DOHH2 (cell line): ENCODE measurements at regions not wholly inside any gene's neighbourhood (a gene's known extent, or its start where the extent isn't known, plus 50 kb on each side); places are given as distances from the start of the nearest gene placed in this dataset.

ENCODE experiments used
- H3F3A ChIP-seq: fragments of 200-600 bp; sonication (generic), shearing (Covaris generic); 2 replicates; pipeline ENCODE4 v1.6.0; 2016; ENCODE audit warnings: antibody characterized with exemption, mild to moderate bottlenecking; ENCODE audit not compliant: control insufficient read depth, insufficient read depth
- H3K27ac ChIP-seq: fragments of 200-600 bp; sonication (generic); 2 replicates; pipeline ENCODE4 v1.5.1; 2014; ENCODE audit warnings: low read depth, mild to moderate bottlenecking, low read length, moderate library complexity
- H3K27me3 ChIP-seq: fragments of 200-600 bp; sonication (generic); 2 replicates; pipeline ENCODE4 v1.6.1; 2014; ENCODE audit warnings: mild to moderate bottlenecking, low read length, mixed read lengths; ENCODE audit not compliant: control insufficient read depth
- H3K36me3 ChIP-seq: fragments of 200-600 bp; sonication (generic); 2 replicates; pipeline ENCODE4 v1.6.1; 2014; ENCODE audit warnings: mild to moderate bottlenecking, low read length, moderate library complexity, mixed read lengths; ENCODE audit not compliant: control insufficient read depth
- H3K4me1 ChIP-seq: fragments of 200-600 bp; sonication (generic); 2 replicates; pipeline ENCODE4 v1.6.1; 2014; ENCODE audit warnings: mild to moderate bottlenecking, low read length, mixed read lengths; ENCODE audit not compliant: control insufficient read depth
- H3K4me2 ChIP-seq: fragments of 200-600 bp; sonication (generic); 2 replicates; pipeline ENCODE4 v1.6.0; 2014; ENCODE audit warnings: mild to moderate bottlenecking, low read length, moderate library complexity
- H3K4me3 ChIP-seq: fragments of 200-600 bp; sonication (generic); 2 replicates; pipeline ENCODE4 v1.5.1; 2014; ENCODE audit warnings: mild to moderate bottlenecking, low read length, mixed read lengths
- H3K79me2 ChIP-seq: fragments of 200-600 bp; sonication (generic); 2 replicates; pipeline ENCODE4 v1.6.1; 2014; ENCODE audit warnings: mild to moderate bottlenecking, low read length, mixed read lengths; ENCODE audit not compliant: control insufficient read depth
- H3K9me2 ChIP-seq: fragments of 200-600 bp; sonication (generic); replicated peaks from 2 replicates; pipeline ENCODE4 v1.6.1; 2014; ENCODE audit warnings: mild to moderate bottlenecking, low read length, mixed read lengths; ENCODE audit not compliant: control insufficient read depth
- H3K9me3 ChIP-seq: fragments of 200-600 bp; sonication (generic); 2 replicates; pipeline ENCODE4 v1.6.1; 2014; ENCODE audit warnings: antibody characterized with exemption, low read length, mixed read lengths; ENCODE audit not compliant: control insufficient read depth, insufficient read depth
- H4K20me1 ChIP-seq: fragments of 200-600 bp; sonication (generic); 2 replicates; pipeline ENCODE4 v1.6.0; 2014; ENCODE audit warnings: low read depth, mild to moderate bottlenecking, antibody characterized with exemption, low read length, moderate library complexity; ENCODE audit not compliant: control insufficient read depth, insufficient read depth
- EZH2phosphoT487 ChIP-seq: fragments of 200-600 bp; sonication (generic); IDR thresholded peaks from 2 replicates; pipeline ENCODE4 v1.6.1; 2017; ENCODE audit warnings: borderline replicate concordance, mild to moderate bottlenecking, antibody characterized with exemption, low read length, moderate library complexity, mixed read lengths
- TF ChIP-seq, protein P1 (sequence below): fragments of 200-600 bp; sonication (generic); IDR thresholded peaks from one replicate; pipeline ENCODE4 v1.5.1; 2014; ENCODE audit warnings: antibody characterized with exemption, mild to moderate bottlenecking, low read depth, low read length; ENCODE audit not compliant: poor library complexity, severe bottlenecking

DNA sequence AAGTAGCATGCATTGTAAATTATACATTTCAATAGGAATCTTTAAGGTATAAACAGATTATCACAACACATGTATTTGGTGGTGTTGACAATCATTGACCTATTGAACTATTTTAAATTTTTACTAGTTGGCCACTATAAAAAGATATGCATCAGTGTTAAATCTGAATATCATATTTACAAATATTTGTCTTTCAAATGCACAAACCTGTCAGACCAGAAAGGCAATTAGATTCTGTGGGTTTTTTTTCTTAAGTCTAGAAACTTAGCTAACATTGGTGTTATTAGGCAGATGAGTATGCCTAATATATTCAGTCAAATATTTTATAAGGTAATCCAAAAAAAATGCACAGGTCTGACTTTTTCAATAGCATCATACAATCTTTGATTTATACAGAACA lies 241.4 kb upstream of the DGKB start:
- no peaks in the 10 kb centered on the region for H3K9me2 ChIP-seq
- H3K4me3 ChIP-seq = no peak overlapping the region
- H4K20me1 ChIP-seq = no peaks in the 10 kb centered on the region
- no peaks in the 10 kb centered on the region for H3K4me1 ChIP-seq
- no peaks in the 10 kb centered on the region for H3K36me3 ChIP-seq
- no peak overlapping the region for H3K4me2 ChIP-seq
- H3K27me3 ChIP-seq = no peaks in the 10 kb centered on the region
- no peak overlapping the region for H3K27ac ChIP-seq
- no peaks in the 10 kb centered on the region for H3K79me2 ChIP-seq
- TF ChIP-seq, protein P1, sequence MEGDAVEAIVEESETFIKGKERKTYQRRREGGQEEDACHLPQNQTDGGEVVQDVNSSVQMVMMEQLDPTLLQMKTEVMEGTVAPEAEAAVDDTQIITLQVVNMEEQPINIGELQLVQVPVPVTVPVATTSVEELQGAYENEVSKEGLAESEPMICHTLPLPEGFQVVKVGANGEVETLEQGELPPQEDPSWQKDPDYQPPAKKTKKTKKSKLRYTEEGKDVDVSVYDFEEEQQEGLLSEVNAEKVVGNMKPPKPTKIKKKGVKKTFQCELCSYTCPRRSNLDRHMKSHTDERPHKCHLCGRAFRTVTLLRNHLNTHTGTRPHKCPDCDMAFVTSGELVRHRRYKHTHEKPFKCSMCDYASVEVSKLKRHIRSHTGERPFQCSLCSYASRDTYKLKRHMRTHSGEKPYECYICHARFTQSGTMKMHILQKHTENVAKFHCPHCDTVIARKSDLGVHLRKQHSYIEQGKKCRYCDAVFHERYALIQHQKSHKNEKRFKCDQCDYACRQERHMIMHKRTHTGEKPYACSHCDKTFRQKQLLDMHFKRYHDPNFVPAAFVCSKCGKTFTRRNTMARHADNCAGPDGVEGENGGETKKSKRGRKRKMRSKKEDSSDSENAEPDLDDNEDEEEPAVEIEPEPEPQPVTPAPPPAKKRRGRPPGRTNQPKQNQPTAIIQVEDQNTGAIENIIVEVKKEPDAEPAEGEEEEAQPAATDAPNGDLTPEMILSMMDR = no peak
- no peak for TF ChIP-seq EZH2phosphoT487
- no peaks in the 10 kb centered on the region for H3F3A ChIP-seq
- H3K9me3 ChIP-seq = 0 out of 2 replicates have a peak, but pooled peaks cover 4% of the 10 kb centered on the region

- Histone ChIP-seq H3K4me1 (no peaks in the 10 kb centered on the region), H4K20me1 (no peaks in the 10 kb centered on the region), H3K27ac (no peak overlapping the region)
Observed at GRCh38 chr7:15143121-15143520, 240.6 kb upstream of the DGKB start.

DNA sequence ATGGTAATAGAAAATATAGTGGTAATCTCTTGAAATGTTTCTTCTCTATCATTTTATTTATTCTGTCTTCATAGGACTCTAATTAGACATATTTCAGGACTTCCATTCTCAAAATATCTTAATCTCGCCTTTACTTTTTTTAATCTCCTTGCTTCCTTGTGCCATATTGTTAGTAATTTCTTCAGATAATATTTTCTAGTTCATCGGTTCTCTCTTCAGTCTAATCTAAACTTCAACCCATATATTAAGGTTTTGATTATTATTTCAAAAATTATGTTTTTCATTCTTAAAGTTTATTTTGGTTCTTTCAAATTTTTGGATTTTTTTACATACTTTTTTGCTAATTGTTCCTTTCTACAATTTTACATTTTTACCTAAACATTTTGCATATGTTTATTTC lies 237.9 kb upstream of the DGKB start:
- no peaks in the 10 kb centered on the region for H3K4me1 ChIP-seq
- H3K27me3 ChIP-seq = no peaks in the 10 kb centered on the region
- no peak overlapping the region for H3K27ac ChIP-seq
- no peaks in the 10 kb centered on the region for H3K79me2 ChIP-seq
- no peaks in the 10 kb centered on the region for H3K9me3 ChIP-seq
- no peaks in the 10 kb centered on the region for H3F3A ChIP-seq
- H3K4me3 ChIP-seq = no peak overlapping the region
- no peak for TF ChIP-seq EZH2phosphoT487
- TF ChIP-seq, protein P1 = no peak
- no peaks in the 10 kb centered on the region for H4K20me1 ChIP-seq
- H3K36me3 ChIP-seq = no peaks in the 10 kb centered on the region
- H3K4me2 ChIP-seq = no peak overlapping the region
- H3K9me2 ChIP-seq = no peaks in the 10 kb centered on the region

More at GRCh38 chr7:15143121-15143520, 240.6 kb upstream of the DGKB start:
- no peak for TF ChIP-seq EZH2phosphoT487
- Histone ChIP-seq H3K4me3 (no peak overlapping the region), H3K36me3 (no peaks in the 10 kb centered on the region), H3K79me2 (no peaks in the 10 kb centered on the region), H3K4me2 (no peak overlapping the region), H3K9me3 (0 out of 2 replicates have a peak, but pooled peaks cover under 1% of the 10 kb centered on the region), H3K27me3 (no peaks in the 10 kb centered on the region), H3K9me2 (no peaks in the 10 kb centered on the region), H3F3A (no peaks in the 10 kb centered on the region)

DNA sequence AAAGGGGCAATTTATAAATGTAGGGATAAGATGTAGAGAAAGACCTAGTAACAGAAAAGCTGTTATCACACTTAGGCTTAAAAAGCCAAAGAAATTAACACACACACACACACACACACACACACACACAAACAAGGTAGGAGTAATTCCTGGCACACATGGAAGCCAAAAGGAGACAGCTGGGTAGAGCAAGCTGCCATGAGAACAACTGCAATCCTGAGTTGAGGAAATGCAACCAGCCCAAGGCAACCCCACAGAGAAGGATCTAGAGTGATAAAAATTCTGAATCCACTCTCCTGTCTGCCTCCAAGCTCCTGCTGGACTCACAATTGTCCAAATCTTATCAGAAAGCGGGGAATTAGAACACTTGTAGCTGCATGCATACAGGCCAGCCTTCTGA lies 229.1 kb upstream of the DGKB start:
- Histone ChIP-seq H3K27me3 (no peaks in the 10 kb centered on the region), H3K4me3 (no peak overlapping the region), H3K36me3 (no peaks in the 10 kb centered on the region), H3K9me3 (no peaks in the 10 kb centered on the region), H4K20me1 (no peaks in the 10 kb centered on the region), H3K9me2 (no peaks in the 10 kb centered on the region), H3K79me2 (no peaks in the 10 kb centered on the region), H3K4me1 (no peaks in the 10 kb centered on the region), H3K4me2 (no peak overlapping the region), H3K27ac (no peak overlapping the region), H3F3A (no peaks in the 10 kb centered on the region)
- TF ChIP-seq, protein P1 = no peak
- TF ChIP-seq EZH2phosphoT487 = no peak
